ENCODE measurements at regions not wholly inside any gene's neighbourhood (a gene's known extent, or its start where the extent isn't known, plus 50 kb on each side); places are given as distances from the start of the nearest gene placed in this dataset.

DNA sequence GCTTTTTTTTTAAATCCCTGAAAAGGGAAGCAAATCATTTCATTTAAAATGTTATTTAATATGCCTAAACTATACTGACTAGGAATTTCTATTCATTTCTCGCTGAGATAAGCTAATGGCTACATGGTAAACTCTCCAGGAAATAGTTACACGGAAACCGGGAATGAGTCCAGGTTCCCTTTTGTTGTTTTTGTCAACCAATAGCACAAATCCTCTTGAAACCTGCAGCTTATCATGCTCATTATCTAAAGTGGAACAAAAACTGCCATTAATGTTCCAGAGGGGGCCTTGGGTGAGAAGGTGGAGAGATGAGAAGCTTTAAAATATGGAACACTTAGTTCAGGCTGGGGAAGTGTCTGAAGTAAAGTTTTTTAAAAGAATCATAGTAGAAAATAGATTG is 113.5 kb upstream of the ALCAM start:
- H3K27ac ChIP-seq = no peak overlapping the region
- H3K9me3 ChIP-seq (ENCODE audit: severe bottlenecking) = no peaks in the 10 kb centered on the region
- no peak overlapping the region for H3K4me3 ChIP-seq (ENCODE audit: low read depth, low read length)
- no peaks in the 10 kb centered on the region for H3K27me3 ChIP-seq (ENCODE audit: insufficient read depth, low read depth, severe bottlenecking)
- H3K36me3 ChIP-seq = no peaks in the 10 kb centered on the region
- TF ChIP-seq, protein P1, sequence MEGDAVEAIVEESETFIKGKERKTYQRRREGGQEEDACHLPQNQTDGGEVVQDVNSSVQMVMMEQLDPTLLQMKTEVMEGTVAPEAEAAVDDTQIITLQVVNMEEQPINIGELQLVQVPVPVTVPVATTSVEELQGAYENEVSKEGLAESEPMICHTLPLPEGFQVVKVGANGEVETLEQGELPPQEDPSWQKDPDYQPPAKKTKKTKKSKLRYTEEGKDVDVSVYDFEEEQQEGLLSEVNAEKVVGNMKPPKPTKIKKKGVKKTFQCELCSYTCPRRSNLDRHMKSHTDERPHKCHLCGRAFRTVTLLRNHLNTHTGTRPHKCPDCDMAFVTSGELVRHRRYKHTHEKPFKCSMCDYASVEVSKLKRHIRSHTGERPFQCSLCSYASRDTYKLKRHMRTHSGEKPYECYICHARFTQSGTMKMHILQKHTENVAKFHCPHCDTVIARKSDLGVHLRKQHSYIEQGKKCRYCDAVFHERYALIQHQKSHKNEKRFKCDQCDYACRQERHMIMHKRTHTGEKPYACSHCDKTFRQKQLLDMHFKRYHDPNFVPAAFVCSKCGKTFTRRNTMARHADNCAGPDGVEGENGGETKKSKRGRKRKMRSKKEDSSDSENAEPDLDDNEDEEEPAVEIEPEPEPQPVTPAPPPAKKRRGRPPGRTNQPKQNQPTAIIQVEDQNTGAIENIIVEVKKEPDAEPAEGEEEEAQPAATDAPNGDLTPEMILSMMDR (IDR thresholded peaks at IDR 0.05; ENCODE audit: low read depth, low read length) = no peak
- no peak for DNase-seq

DNA sequence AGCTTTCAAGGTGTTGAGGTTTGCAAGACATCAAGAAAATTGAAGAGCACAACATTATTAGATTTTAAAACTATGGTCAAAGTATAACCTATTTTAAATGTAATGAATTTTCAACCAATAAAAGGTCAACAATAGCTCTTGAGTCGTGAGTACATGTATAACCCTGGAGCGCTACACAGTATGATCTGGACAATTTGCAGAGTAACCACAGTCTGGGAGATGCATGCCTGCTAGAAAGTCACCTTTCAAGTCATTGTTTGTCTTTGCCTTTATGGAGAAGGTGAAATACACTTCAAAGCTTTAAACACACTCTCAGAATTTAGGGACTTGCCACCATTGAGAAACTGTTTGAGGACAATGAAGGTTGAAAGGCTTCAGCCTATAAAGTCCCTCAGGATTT is 112.6 kb upstream of the ALCAM start:
- TF ChIP-seq, protein P1 (IDR thresholded peaks at IDR 0.05; ENCODE audit: low read depth, low read length) = no peak
- no peaks in the 10 kb centered on the region for H3K36me3 ChIP-seq
- DNase-seq = no peak
- H3K27ac ChIP-seq = no peak overlapping the region
- H3K4me3 ChIP-seq (ENCODE audit: low read depth, low read length) = no peak overlapping the region
- H3K9me3 ChIP-seq (ENCODE audit: severe bottlenecking) = no peaks in the 10 kb centered on the region
- no peaks in the 10 kb centered on the region for H3K27me3 ChIP-seq (ENCODE audit: insufficient read depth, low read depth, severe bottlenecking)

DNA sequence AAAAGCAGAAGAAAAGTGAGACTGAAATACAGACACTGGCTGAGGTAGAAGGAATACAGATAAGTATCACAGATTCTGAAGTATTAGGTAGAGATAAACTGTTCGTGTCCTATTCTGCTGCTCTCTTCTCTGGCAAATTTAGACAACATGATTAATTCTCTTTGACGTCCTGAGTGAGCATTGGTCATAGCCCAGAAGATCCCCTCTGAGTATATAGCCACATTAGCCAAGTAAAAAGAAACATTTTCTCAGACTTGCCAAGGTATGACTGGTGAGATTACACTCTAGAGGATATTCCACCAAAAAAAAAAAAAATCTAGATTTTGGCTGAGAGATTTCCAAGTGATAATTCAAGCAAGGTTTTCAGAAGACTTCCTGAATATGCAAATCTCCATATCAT is 111.4 kb upstream of the ALCAM start:
- no peak for DNase-seq
- H3K27me3 ChIP-seq (ENCODE audit: insufficient read depth, low read depth, severe bottlenecking) = no peaks in the 10 kb centered on the region
- TF ChIP-seq, protein P1 (IDR thresholded peaks at IDR 0.05; ENCODE audit: low read depth, low read length) = no peak
- H3K9me3 ChIP-seq (ENCODE audit: severe bottlenecking) = no peaks in the 10 kb centered on the region
- H3K4me3 ChIP-seq (ENCODE audit: low read depth, low read length) = no peak overlapping the region
- no peak overlapping the region for H3K27ac ChIP-seq
- H3K36me3 ChIP-seq = no peaks in the 10 kb centered on the region

GRCh38 chr3:105259496-105259895 is 107.2 kb upstream of the ALCAM start:
- Histone ChIP-seq H3K9me3 (ENCODE audit: severe bottlenecking) (no peaks in the 10 kb centered on the region), H3K27me3 (ENCODE audit: insufficient read depth, low read depth, severe bottlenecking) (no peaks in the 10 kb centered on the region), H3K4me3 (ENCODE audit: low read depth, low read length) (no peak overlapping the region), H3K36me3 (no peaks in the 10 kb centered on the region), H3K27ac (no peak overlapping the region)
- no peak for DNase-seq
- TF ChIP-seq, protein P1 (IDR thresholded peaks at IDR 0.05; ENCODE audit: low read depth, low read length) = no peak

GRCh38 chr3:105260385-105260784 is 106.3 kb upstream of the ALCAM start:
- Histone ChIP-seq H3K27me3 (ENCODE audit: insufficient read depth, low read depth, severe bottlenecking) (no peaks in the 10 kb centered on the region), H3K36me3 (no peaks in the 10 kb centered on the region), H3K4me3 (ENCODE audit: low read depth, low read length) (no peak overlapping the region), H3K9me3 (ENCODE audit: severe bottlenecking) (no peaks in the 10 kb centered on the region), H3K27ac (no peak overlapping the region)
- TF ChIP-seq, protein P1 (IDR thresholded peaks at IDR 0.05; ENCODE audit: low read depth, low read length) = no peak
- no peak for DNase-seq

DNA sequence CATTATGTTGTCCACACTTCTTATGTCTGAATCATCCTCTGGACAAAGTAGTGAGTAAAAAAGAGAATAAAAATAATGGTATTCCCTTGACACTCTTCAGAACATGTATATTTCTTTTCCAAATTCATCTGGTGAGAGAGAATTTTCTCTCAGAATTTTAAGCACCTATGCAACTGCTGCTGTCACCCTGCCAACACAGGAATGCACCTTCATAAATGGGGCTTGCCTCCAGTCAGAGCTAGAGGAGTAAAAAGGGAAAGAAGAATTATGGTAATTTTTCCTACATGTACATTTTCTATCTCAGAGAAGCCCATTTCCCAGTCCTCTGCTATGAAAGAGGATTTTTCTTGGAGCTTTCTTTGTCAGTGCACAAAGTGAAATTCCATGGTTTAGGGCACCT is 92.2 kb upstream of the ALCAM start:
- Histone ChIP-seq H3K27ac (no peak overlapping the region), H3K4me3 (ENCODE audit: low read depth, low read length) (no peak overlapping the region)
- TF ChIP-seq, protein P1 (IDR thresholded peaks at IDR 0.05; ENCODE audit: low read depth, low read length) = no peak

More for the DNA sequence above, 92.2 kb upstream of the ALCAM start:
- no peak for DNase-seq
- H3K27me3 ChIP-seq (ENCODE audit: insufficient read depth, low read depth, severe bottlenecking) = no peaks in the 10 kb centered on the region
- H3K9me3 ChIP-seq (ENCODE audit: severe bottlenecking) = no peaks in the 10 kb centered on the region
- no peaks in the 10 kb centered on the region for H3K36me3 ChIP-seq
